Transverse colon (tissue), 4 donors: ENCODE measurements at regions not wholly inside any gene's neighbourhood (a gene's known extent, or its start where the extent isn't known, plus 50 kb on each side); places are given as distances from the start of the nearest gene placed in this dataset.

Source experiments
- DNase-seq: peaks from one replicate; pipeline ENCODE4 v3.0.0-alpha.2; 2019
- H3K27ac ChIP-seq, 4 donors: fragments of 200-600 bp; sonication (generic); 2 replicates each; pipeline ENCODE4 v1.5.1; 2016 to 2018; ENCODE audit warnings: inconsistent platforms in 4 of 4
- H3K27me3 ChIP-seq: fragments of 200-600 bp; sonication (generic); 2 replicates; pipeline ENCODE4 v1.5.1; 2017; ENCODE audit warnings: inconsistent platforms
- H3K36me3 ChIP-seq, 4 donors: fragments of 200-600 bp; sonication (generic); 2 replicates each; pipeline ENCODE4 v1.5.1; 2017 to 2019; ENCODE audit warnings: inconsistent platforms in 4 of 4
- H3K4me1 ChIP-seq, 4 donors: fragments of 200-600 bp; sonication (generic); 2 replicates each; pipeline ENCODE4 v1.5.1; 2017 to 2020; ENCODE audit warnings: inconsistent platforms in 4 of 4
- H3K4me3 ChIP-seq, 4 donors: fragments of 200-600 bp; sonication (generic); 1 replicate in 1 of 4; 2 replicates in 3 of 4; pipeline versions ENCODE4 v1.5.1 to v1.6.1; 2017 to 2019; ENCODE audit warnings: inconsistent platforms in 4 of 4
- H3K9me3 ChIP-seq, 2 donors: fragments of 200-600 bp; sonication (generic); 2 replicates each; pipeline ENCODE4 v1.5.1; 2017 to 2019; ENCODE audit warnings: inconsistent platforms in 2 of 2
- EP300 ChIP-seq: sonication (generic); formaldehyde crosslinking; IDR thresholded peaks from one replicate; pipeline ENCODE4 v1.6.1; 2017; ENCODE audit warnings: antibody characterized with exemption, low read depth
- POLR2A ChIP-seq: fragments of 450-650 bp; IDR thresholded peaks from one replicate; pipeline ENCODE4 v1.6.1; 2016; ENCODE audit warnings: antibody characterized with exemption, mild to moderate bottlenecking, moderate library complexity
- POLR2AphosphoS5 ChIP-seq, 3 donors: sonication (generic); formaldehyde crosslinking; IDR thresholded peaks; one replicate each; pipeline ENCODE4 v1.6.1; 2016; ENCODE audit warnings: antibody characterized with exemption in 3 of 3
- WGBS, 2 donors: methylation state at CpG; one replicate each; pipeline ENCODE4 v1.1.5; 2018; ENCODE audit warnings: low coverage in 1 of 2; 5-methylcytosine and 5-hydroxymethylcytosine counted together
- in situ Hi-C, 4 donors: fragments of 200-750 bp; cut with MboI; loops; one replicate each; pipeline versions ENCODE4 v1.15.0 to v1.15.1; 2017; ENCODE audit warnings: low sequenced_read_pairs in 3 of 4, low pct_ligation_motif_present in 1 of 4, low pct_unique_long_range_greater_than_20kb in 1 of 4
- intact Hi-C: fragments of 100-400 bp; cut with DNase I; formaldehyde crosslinking; loops from one replicate; pipeline ENCODE4 v1.15.1; 2023; ENCODE audit warnings: low total_unique reads
- TF ChIP-seq, protein P1 (sequence below), 5 experiments: fragments of 200-600 bp in 3 of 5; fragments of 450-650 bp in 2 of 5; sonication (generic) in 3 of 5; IDR thresholded peaks; 1 replicate in 2 of 5; 2 replicates in 3 of 5; pipeline ENCODE4 v1.5.1; 2016 to 2017; ENCODE audit warnings: antibody characterized with exemption in 5 of 5, inconsistent platforms in 3 of 5, mild to moderate bottlenecking in 2 of 5, moderate library complexity in 1 of 5

DNA sequence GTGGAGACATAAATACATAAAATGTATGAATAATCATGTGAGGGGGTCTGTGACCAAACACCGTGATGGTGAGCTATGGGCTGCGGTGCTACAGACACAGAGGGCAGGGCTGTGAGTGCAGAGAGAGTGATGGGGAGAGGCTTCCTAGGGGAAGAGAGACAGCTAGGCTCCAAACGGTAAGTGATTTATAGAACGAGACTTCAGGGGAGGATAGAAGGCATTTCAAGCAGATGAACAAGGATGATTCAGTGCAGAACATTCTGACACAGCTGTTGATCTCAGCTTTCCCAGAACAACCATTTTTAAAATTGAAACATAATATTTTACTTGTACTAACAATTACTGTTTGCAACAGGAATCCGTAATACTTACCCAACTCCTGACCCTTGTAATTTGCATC lies 100.7 kb downstream of the GAS1 start:
- DNase-seq, result no peak
- Histone ChIP-seq H3K9me3 (no peaks in the 10 kb centered on the region), H3K36me3 (no peaks in the 10 kb centered on the region), H3K4me3 (no peak overlapping the region), H3K4me1 (no peaks in the 10 kb centered on the region), H3K27ac (no peak overlapping the region), H3K27me3 (no peaks in the 10 kb centered on the region)
- WGBS, 2 donors, result 73 to 86% methylated on average over 5 of the region's 5 CpGs
- intact Hi-C loops (no loop called here), in situ Hi-C loops (no loop called here)
- TF ChIP-seq POLR2A, result no peak
- TF ChIP-seq EP300, result no peak
- no peak for TF ChIP-seq POLR2AphosphoS5 (IDR thresholded peaks at IDR 0.05)
- TF ChIP-seq, protein P1, sequence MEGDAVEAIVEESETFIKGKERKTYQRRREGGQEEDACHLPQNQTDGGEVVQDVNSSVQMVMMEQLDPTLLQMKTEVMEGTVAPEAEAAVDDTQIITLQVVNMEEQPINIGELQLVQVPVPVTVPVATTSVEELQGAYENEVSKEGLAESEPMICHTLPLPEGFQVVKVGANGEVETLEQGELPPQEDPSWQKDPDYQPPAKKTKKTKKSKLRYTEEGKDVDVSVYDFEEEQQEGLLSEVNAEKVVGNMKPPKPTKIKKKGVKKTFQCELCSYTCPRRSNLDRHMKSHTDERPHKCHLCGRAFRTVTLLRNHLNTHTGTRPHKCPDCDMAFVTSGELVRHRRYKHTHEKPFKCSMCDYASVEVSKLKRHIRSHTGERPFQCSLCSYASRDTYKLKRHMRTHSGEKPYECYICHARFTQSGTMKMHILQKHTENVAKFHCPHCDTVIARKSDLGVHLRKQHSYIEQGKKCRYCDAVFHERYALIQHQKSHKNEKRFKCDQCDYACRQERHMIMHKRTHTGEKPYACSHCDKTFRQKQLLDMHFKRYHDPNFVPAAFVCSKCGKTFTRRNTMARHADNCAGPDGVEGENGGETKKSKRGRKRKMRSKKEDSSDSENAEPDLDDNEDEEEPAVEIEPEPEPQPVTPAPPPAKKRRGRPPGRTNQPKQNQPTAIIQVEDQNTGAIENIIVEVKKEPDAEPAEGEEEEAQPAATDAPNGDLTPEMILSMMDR (IDR thresholded peaks at IDR 0.05), result no peak

GRCh38 chr9:86843206-86843605 lies 104.1 kb downstream of the GAS1 start:
- intact Hi-C loops, result no loop called here
- WGBS, 2 donors, result 29 to 40% methylated on average over 1 of the region's 1 CpG
- no peak overlapping the region for H3K4me3 ChIP-seq
- H3K27ac ChIP-seq, result no peak overlapping the region
- no peaks in the 10 kb centered on the region for H3K27me3 ChIP-seq
- H3K36me3 ChIP-seq, result no peaks in the 10 kb centered on the region
- in situ Hi-C loops, result no loop called here
- TF ChIP-seq POLR2AphosphoS5 (IDR thresholded peaks at IDR 0.05) (no peak), POLR2A (no peak), EP300 (no peak)
- TF ChIP-seq, protein P1 (IDR thresholded peaks at IDR 0.05), result no peak
- H3K9me3 ChIP-seq, result no peaks in the 10 kb centered on the region
- no peaks in the 10 kb centered on the region for H3K4me1 ChIP-seq
- DNase-seq, result no peak

DNA sequence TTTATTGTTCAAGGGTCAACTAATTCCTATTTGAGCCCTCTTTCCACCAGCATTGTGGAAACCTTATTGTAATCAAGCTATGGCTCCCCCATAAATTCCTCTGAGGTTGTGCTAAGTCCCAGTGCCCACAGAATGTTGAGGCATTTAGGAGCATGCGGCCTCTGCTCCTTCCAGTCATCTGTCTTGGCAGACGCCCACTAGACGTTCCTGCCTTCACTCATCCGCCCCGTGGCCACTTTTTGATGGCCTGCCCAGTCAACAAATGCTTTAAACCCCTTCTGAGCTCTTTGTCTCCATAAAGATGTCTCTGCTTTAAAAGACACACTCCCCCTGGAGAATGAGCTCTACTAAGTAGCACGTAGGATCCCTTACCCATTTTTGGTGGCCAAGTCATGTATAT lies 104.7 kb downstream of the GAS1 start:
- no peak for TF ChIP-seq POLR2A
- no peak for TF ChIP-seq EP300
- TF ChIP-seq, protein P1 (IDR thresholded peaks at IDR 0.05), result no peak
- no peak for TF ChIP-seq POLR2AphosphoS5 (IDR thresholded peaks at IDR 0.05)
- DNase-seq, result no peak
- H3K9me3 ChIP-seq, result no peaks in the 10 kb centered on the region
- no peaks in the 10 kb centered on the region for H3K36me3 ChIP-seq
- no peak overlapping the region for H3K27ac ChIP-seq
- no peak overlapping the region for H3K4me3 ChIP-seq
- 62 to 71% methylated on average over 4 to 6 of the region's 6 CpGs for WGBS, 2 donors
- intact Hi-C loops, result no loop called here
- in situ Hi-C loops, result no loop called here
- H3K27me3 ChIP-seq, result no peaks in the 10 kb centered on the region
- H3K4me1 ChIP-seq, result no peaks in the 10 kb centered on the region

- H3K36me3 ChIP-seq, result no peaks in the 10 kb centered on the region
- peak overlapping the region in 1 of 4 donors; percentile 2 for H3K27ac ChIP-seq
- in situ Hi-C loops, result no loop called here
- intact Hi-C loops, result no loop called here
- no peak for DNase-seq
- H3K9me3 ChIP-seq, result no peaks in the 10 kb centered on the region
- H3K4me1 ChIP-seq, result no peaks in the 10 kb centered on the region
- no peak overlapping the region for H3K4me3 ChIP-seq
- TF ChIP-seq EP300, result no peak
- TF ChIP-seq POLR2AphosphoS5 (IDR thresholded peaks at IDR 0.05), result no peak
- TF ChIP-seq, protein P1 (IDR thresholded peaks at IDR 0.05), result no peak
- no peak for TF ChIP-seq POLR2A
- H3K27me3 ChIP-seq, result no peaks in the 10 kb centered on the region
- 72 to 89% methylated on average over 1 to 3 of the region's 3 CpGs for WGBS, 2 donors
These were observed 107.8 kb downstream of the GAS1 start for GRCh38 chr9:86839522-86839921.
